H1 (cell line): ENCODE measurements at regions not wholly inside any gene's neighbourhood (a gene's known extent, or its start where the extent isn't known, plus 50 kb on each side); places are given as distances from the start of the nearest gene placed in this dataset.

ENCODE experiments used
- CHD7 ChIP-seq: fragments of 300-600 bp; sonication (generic); IDR thresholded peaks from 2 replicates; pipeline ENCODE4 v1.7.1; 2012; ENCODE audit warnings: low read length, moderate library complexity, mild to moderate bottlenecking, inconsistent platforms; ENCODE audit not compliant: insufficient replicate concordance
- HDAC2 ChIP-seq, 2 experiments: fragments of 300-600 bp in 1 of 2; sonication (generic) in 1 of 2; IDR thresholded peaks; 2 replicates each; pipeline ENCODE4 v1.6.1; 2011 to 2012; ENCODE audit warnings: low read depth in 2 of 2, low read length in 2 of 2, mild to moderate bottlenecking in 2 of 2, moderate library complexity in 2 of 2, borderline replicate concordance in 1 of 2, inconsistent platforms in 1 of 2
- SIRT6 ChIP-seq: IDR thresholded peaks from one replicate; pipeline ENCODE4 v1.7.1; 2012; ENCODE audit warnings: low read length, inconsistent platforms

GRCh38 chr7:9504678-9505077 lies 1071.3 kb downstream of the NXPH1 start (continued):
- TF ChIP-seq CHD7 (no peak), SIRT6 (no peak), HDAC2 (IDR thresholded peaks at IDR 0.05; ENCODE audit: borderline replicate concordance in 1 of 2, low read depth in 2 of 2, low read length in 2 of 2) (no peak)
